Right atrium auricular region (tissue), 2 donors: ENCODE measurements at regions not wholly inside any gene's neighbourhood (a gene's known extent, or its start where the extent isn't known, plus 50 kb on each side); places are given as distances from the start of the nearest gene placed in this dataset.

Experiments
- DNase-seq: peaks from one replicate; pipeline ENCODE4 v3.0.0-alpha.2; 2019; ENCODE audit warnings: low spot score
- H3K27ac ChIP-seq, 2 donors: fragments of 200-600 bp; sonication (generic); 1 replicate in 1 of 2; 2 replicates in 1 of 2; pipeline ENCODE4 v1.5.1; 2016 to 2019
- H3K27me3 ChIP-seq, 2 donors: fragments of 200-600 bp; sonication (generic); one replicate each; pipeline versions ENCODE4 v1.5.1 to v1.6.0; 2017 to 2019
- H3K36me3 ChIP-seq: fragments of 200-600 bp; sonication (generic); one replicate; pipeline ENCODE4 v1.5.1; 2016
- H3K4me1 ChIP-seq, 2 donors: fragments of 200-600 bp; sonication (generic); one replicate each; pipeline versions ENCODE4 v1.5.1 to v1.6.0; 2017 to 2019
- H3K4me3 ChIP-seq, 2 donors: fragments of 200-600 bp; sonication (generic); 1 replicate in 1 of 2; 2 replicates in 1 of 2; pipeline ENCODE4 v1.5.1; 2017 to 2019; ENCODE audit warnings: mild to moderate bottlenecking in 1 of 2, moderate library complexity in 1 of 2
- H3K9me3 ChIP-seq, 2 donors: fragments of 200-600 bp; sonication (generic); one replicate each; pipeline ENCODE4 v1.5.1; 2019
- CTCF ChIP-seq, 2 donors: fragments of 200-600 bp; sonication (generic); IDR thresholded peaks; one replicate each; pipeline ENCODE4 v1.5.1; 2019; ENCODE audit warnings: antibody characterized with exemption in 2 of 2

DNA sequence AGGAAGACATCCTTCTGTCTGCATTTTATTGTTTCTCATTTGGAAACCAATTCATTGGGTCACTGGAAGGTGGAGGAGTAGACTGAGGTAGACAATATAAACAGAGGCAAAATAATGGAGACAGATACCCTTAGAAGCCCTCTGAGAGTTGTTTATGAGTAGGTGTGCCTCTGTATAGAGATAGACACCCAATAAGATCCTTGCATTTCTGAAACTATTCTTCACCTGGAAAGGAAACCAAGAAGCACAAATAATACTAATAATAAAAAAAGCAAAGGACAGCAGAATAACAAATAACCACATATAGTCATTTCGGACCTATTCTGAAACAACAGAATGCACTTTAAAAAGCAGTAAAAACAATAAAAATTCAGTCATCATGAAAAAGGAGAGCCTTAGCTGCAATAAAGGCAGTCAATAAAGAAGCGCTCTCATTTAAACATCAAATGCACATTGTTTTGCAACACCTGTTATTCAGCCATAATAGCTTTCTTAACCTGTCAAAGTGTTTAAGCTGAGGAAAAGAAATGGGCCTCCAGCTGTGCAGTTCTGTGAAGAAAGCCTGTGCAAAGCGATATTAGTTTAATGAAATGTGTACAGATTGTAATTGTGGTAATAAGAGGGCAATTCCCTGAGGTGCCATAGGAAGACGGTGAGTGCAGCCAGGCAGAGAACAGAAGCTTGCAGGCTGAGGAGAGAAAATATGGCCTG lies 904.2 kb downstream of the STPG2 start:
- Histone ChIP-seq H3K9me3 (no peaks in the 10 kb centered on the region), H3K36me3 (no peaks in the 10 kb centered on the region), H3K27me3 (no peaks in the 10 kb centered on the region), H3K27ac (no peak overlapping the region), H3K4me1 (no peaks in the 10 kb centered on the region), H3K4me3 (no peak overlapping the region)
- DNase-seq, result no peak
- no peak for TF ChIP-seq CTCF (IDR thresholded peaks at IDR 0.05)

- Histone ChIP-seq H3K36me3 (no peaks in the 10 kb centered on the region), H3K4me3 (no peak overlapping the region), H3K4me1 (no peaks in the 10 kb centered on the region), H3K9me3 (no peaks in the 10 kb centered on the region), H3K27ac (no peak overlapping the region), H3K27me3 (no peaks in the 10 kb centered on the region)
- no peak for DNase-seq
- no peak for TF ChIP-seq CTCF (IDR thresholded peaks at IDR 0.05)
These were observed 903.6 kb downstream of the STPG2 start for GRCh38 chr4:97239667-97239997.

DNA sequence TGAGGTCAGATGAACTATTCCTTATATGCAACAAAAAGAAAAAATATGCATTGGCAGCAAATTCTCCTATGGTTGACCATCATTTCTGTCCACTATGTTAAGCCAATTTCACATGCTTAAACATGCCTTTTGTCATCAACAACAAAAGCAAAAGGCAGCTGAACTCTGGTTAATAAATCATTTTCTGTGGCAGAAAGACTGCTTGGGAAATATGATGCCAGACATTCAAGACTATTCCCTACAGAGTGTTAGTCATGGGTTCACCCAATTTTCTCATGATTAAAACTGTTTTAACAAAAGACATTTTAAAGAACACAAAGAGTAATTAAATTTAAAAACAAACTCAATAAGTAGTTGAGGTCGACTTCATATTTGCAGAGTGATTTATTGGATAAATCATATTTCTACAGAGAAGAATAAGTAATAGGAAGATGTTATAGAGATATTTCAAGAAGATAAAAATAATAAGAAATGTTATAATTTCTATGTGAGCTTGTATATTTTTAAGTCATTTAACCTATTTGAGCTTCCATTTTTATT lies 890.6 kb downstream of the STPG2 start:
- Histone ChIP-seq H3K9me3 (no peaks in the 10 kb centered on the region), H3K27me3 (no peaks in the 10 kb centered on the region), H3K27ac (no peak overlapping the region), H3K4me3 (no peak overlapping the region), H3K4me1 (no peaks in the 10 kb centered on the region), H3K36me3 (no peaks in the 10 kb centered on the region)
- DNase-seq, result no peak
- no peak for TF ChIP-seq CTCF (IDR thresholded peaks at IDR 0.05)

GRCh38 chr4:97262769-97263168 lies 880.5 kb downstream of the STPG2 start:
- Histone ChIP-seq H3K9me3 (no peaks in the 10 kb centered on the region), H3K4me1 (no peaks in the 10 kb centered on the region), H3K27me3 (no peaks in the 10 kb centered on the region), H3K4me3 (no peak overlapping the region), H3K27ac (no peak overlapping the region), H3K36me3 (no peaks in the 10 kb centered on the region)
- TF ChIP-seq CTCF (IDR thresholded peaks at IDR 0.05), result no peak
- DNase-seq, result no peak

DNA sequence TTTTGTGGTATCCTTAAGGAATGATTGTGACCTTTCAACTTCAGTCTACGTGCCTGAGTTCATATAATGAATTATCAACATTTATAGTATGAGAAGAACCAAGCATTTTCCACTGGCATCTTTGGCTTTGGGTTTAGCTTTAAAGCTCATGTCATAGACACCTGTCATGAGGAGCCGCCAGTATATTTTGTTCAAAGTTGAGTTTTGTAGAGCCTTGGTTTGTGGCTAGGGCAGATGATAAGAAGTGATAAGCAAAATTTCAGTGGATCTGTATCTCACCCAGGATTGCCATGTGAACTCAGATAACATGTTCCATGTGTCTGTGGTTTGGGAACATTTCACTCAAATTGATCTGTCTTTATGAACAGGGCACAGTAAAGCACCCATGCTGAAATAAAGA lies 873.2 kb downstream of the STPG2 start:
- TF ChIP-seq CTCF (IDR thresholded peaks at IDR 0.05), result no peak
- Histone ChIP-seq H3K4me3 (no peak overlapping the region), H3K36me3 (no peaks in the 10 kb centered on the region), H3K27me3 (no peaks in the 10 kb centered on the region), H3K4me1 (no peaks in the 10 kb centered on the region), H3K9me3 (no peaks in the 10 kb centered on the region), H3K27ac (no peak overlapping the region)
- DNase-seq, result no peak

GRCh38 chr4:97279391-97279790 lies 863.9 kb downstream of the STPG2 start:
- Histone ChIP-seq H3K4me1 (no peaks in the 10 kb centered on the region), H3K27ac (no peak overlapping the region), H3K36me3 (no peaks in the 10 kb centered on the region), H3K27me3 (no peaks in the 10 kb centered on the region), H3K9me3 (peaks cover 0 to 11% of the 10 kb centered on the region in 2 donors), H3K4me3 (no peak overlapping the region)
- DNase-seq, result no peak
- no peak for TF ChIP-seq CTCF (IDR thresholded peaks at IDR 0.05)
